ENCODE measurements at regions not wholly inside any gene's neighbourhood (a gene's known extent, or its start where the extent isn't known, plus 50 kb on each side); places are given as distances from the start of the nearest gene placed in this dataset.

- ChIA-PET CTCF (interaction anchor here (0.9 to 1.0 kb wide), 2 partner anchors 56 to 525 kb away, joined by 3 read pairs; no protein-coding TSS in a partner anchor), SMC1A (ENCODE audit: uncharacterized antibody, unreplicated experiment) (interaction anchor here (0.6 to 0.7 kb wide), 2 partner anchors 8 to 736 kb away, joined by 3 read pairs; no protein-coding TSS in a partner anchor), POLR2A (no interaction called here), RAD21 (ENCODE audit: unreplicated experiment) (no interaction called here)
- H3K79me2 ChIP-seq (ENCODE audit: control insufficient read depth, insufficient read depth, low read length), result no peaks in the 10 kb centered on the region
- intact Hi-C loops (cut with micrococcal nuclease; ENCODE audit: unreplicated experiment) (no loop called here), in situ Hi-C loops (cut with MboI) (no loop called here)
- H3K27me3 ChIP-seq (replicated peaks in 1 of 2; ENCODE audit: control insufficient read depth in 2 of 2, insufficient read depth in 2 of 2, low read length in 1 of 2), result no peaks in the 10 kb centered on the region; a peak in 1 of 4 replicates
- no peaks in the 10 kb centered on the region for H3K4me1 ChIP-seq (ENCODE audit: control insufficient read depth, insufficient read depth, low read length)
- no peak overlapping the region for H2AFZ ChIP-seq (ENCODE audit: control insufficient read depth, low read depth, low read length)
- no peak overlapping the region for H3K4me3 ChIP-seq
- no peaks in the 10 kb centered on the region for H4K20me1 ChIP-seq (ENCODE audit: control insufficient read depth, insufficient read depth)
- no TSS peak for BruUV-seq (replicated peaks)
- H3K36me3 ChIP-seq (ENCODE audit: control insufficient read depth in 2 of 2, insufficient read depth in 2 of 2, low read length in 1 of 2), result no peaks in the 10 kb centered on the region
- H3K4me2 ChIP-seq (ENCODE audit: control insufficient read depth, insufficient read depth), result no peak overlapping the region
- no peak for ATAC-seq
- 17% methylated on average over 5 of the region's 5 CpGs for WGBS (ENCODE audit: insufficient coverage, insufficient replicate concordance, low lambda C conversion rate, missing lambda C conversion rate)
- no peak for DNase-seq (ENCODE audit: low read depth, low spot score)
- H3K27ac ChIP-seq (ENCODE audit: control insufficient read depth, insufficient read depth), result no peak overlapping the region
- H3K9me3 ChIP-seq (replicated peaks; ENCODE audit: control insufficient read depth, insufficient read depth, low read length), result no peaks in the 10 kb centered on the region
- H3K9ac ChIP-seq (ENCODE audit: control insufficient read depth, insufficient read depth, low read length), result no peak overlapping the region
- no peak for TF ChIP-seq USF1 (IDR thresholded peaks at IDR 0.05; ENCODE audit: borderline replicate concordance, extremely low read length, insufficient read depth, low read depth, low read length)
- no peak for TF ChIP-seq CBFB (IDR thresholded peaks at IDR 0.05; ENCODE audit: low read depth)
- FAIRE-seq, result no peak
Measured at GRCh38 chr9:90127923-90128322, 514.7 kb downstream of the DIRAS2 start.

GRCh38 chr9:90128587-90129190 lies 513.9 kb downstream of the DIRAS2 start:
- no peaks in the 10 kb centered on the region for H3K4me1 ChIP-seq (ENCODE audit: control insufficient read depth, insufficient read depth, low read length)
- no peak for ATAC-seq

More at GRCh38 chr9:90128587-90129190, 513.9 kb downstream of the DIRAS2 start:
- DNase-seq (ENCODE audit: low read depth, low spot score) (no peak), FAIRE-seq (no peak)
- BruUV-seq (replicated peaks), result no TSS peak
- 21% methylated on average over 7 of the region's 7 CpGs for WGBS (ENCODE audit: insufficient coverage, insufficient replicate concordance, low lambda C conversion rate, missing lambda C conversion rate)
- Histone ChIP-seq H3K27ac (ENCODE audit: control insufficient read depth, insufficient read depth) (no peak overlapping the region), H4K20me1 (ENCODE audit: control insufficient read depth, insufficient read depth) (no peaks in the 10 kb centered on the region), H3K9ac (ENCODE audit: control insufficient read depth, insufficient read depth, low read length) (no peak overlapping the region), H3K36me3 (ENCODE audit: control insufficient read depth in 2 of 2, insufficient read depth in 2 of 2, low read length in 1 of 2) (no peaks in the 10 kb centered on the region), H3K9me3 (replicated peaks; ENCODE audit: control insufficient read depth, insufficient read depth, low read length) (no peaks in the 10 kb centered on the region), H3K79me2 (ENCODE audit: control insufficient read depth, insufficient read depth, low read length) (no peaks in the 10 kb centered on the region), H3K4me3 (no peak overlapping the region), H2AFZ (ENCODE audit: control insufficient read depth, low read depth, low read length) (no peak overlapping the region), H3K4me2 (ENCODE audit: control insufficient read depth, insufficient read depth) (no peak overlapping the region), H3K27me3 (replicated peaks in 1 of 2; ENCODE audit: control insufficient read depth in 2 of 2, insufficient read depth in 2 of 2, low read length in 1 of 2) (no peaks in the 10 kb centered on the region; a peak in 1 of 4 replicates)
- ChIA-PET SMC1A (ENCODE audit: uncharacterized antibody, unreplicated experiment) (no interaction called here), POLR2A (no interaction called here), RAD21 (ENCODE audit: unreplicated experiment) (no interaction called here), CTCF (no interaction called here)
- intact Hi-C loops (cut with micrococcal nuclease; ENCODE audit: unreplicated experiment), result no loop called here
- in situ Hi-C loops (cut with MboI), result no loop called here
- TF ChIP-seq SMAD5 (IDR thresholded peaks at IDR 0.05; ENCODE audit: low read depth) (no peak), E2F8 (IDR thresholded peaks at IDR 0.05; ENCODE audit: low read depth, partially characterized antibody) (no peak), CREM (IDR thresholded peaks at IDR 0.05; ENCODE audit: low read depth) (no peak), YBX1 (IDR thresholded peaks at IDR 0.05) (no peak), RAD51 (IDR thresholded peaks at IDR 0.05) (no peak), SREBF1 (IDR thresholded peaks at IDR 0.05; ENCODE audit: low read length) (no peak)
